Peyer's patch (tissue), 4 donors: ENCODE measurements at regions not wholly inside any gene's neighbourhood (a gene's known extent, or its start where the extent isn't known, plus 50 kb on each side); places are given as distances from the start of the nearest gene placed in this dataset.

Source experiments
- DNase-seq, 3 donors: peaks; one replicate each; pipeline ENCODE4 v3.0.0-alpha.2; 2017 to 2019
- H3K27ac ChIP-seq, 4 donors: fragments of 200-600 bp; sonication (generic); one replicate each; pipeline ENCODE4 v1.5.1; 2016 to 2019
- H3K27me3 ChIP-seq, 2 donors: fragments of 200-600 bp; sonication (generic); one replicate each; pipeline ENCODE4 v1.5.1; 2019
- H3K36me3 ChIP-seq, 3 donors: fragments of 200-600 bp; sonication (generic); one replicate each; pipeline ENCODE4 v1.5.1; 2016 to 2019
- H3K4me1 ChIP-seq, 4 donors: fragments of 200-600 bp; sonication (generic); one replicate each; pipeline ENCODE4 v1.5.1; 2016 to 2019
- H3K4me3 ChIP-seq, 4 donors: fragments of 200-600 bp; sonication (generic); 1 replicate in 3 of 4; 2 replicates in 1 of 4; pipeline ENCODE4 v1.5.1; 2016 to 2019; ENCODE audit warnings: mild to moderate bottlenecking in 1 of 4
- H3K9me3 ChIP-seq, 4 donors: fragments of 200-600 bp; sonication (generic); one replicate each; pipeline ENCODE4 v1.5.1; 2016 to 2019; ENCODE audit warnings: mild to moderate bottlenecking in 1 of 4
- CTCF ChIP-seq, 6 experiments: fragments of 450-650 bp in 4 of 6; fragments of 200-600 bp in 2 of 6; sonication (generic) in 1 of 6; IDR thresholded peaks; one replicate each; pipeline ENCODE4 v1.5.1; 2017 to 2019; ENCODE audit warnings: antibody characterized with exemption in 6 of 6, mild to moderate bottlenecking in 3 of 6, moderate library complexity in 1 of 6
- POLR2A ChIP-seq, 2 donors: fragments of 450-650 bp; IDR thresholded peaks; one replicate each; pipeline ENCODE4 v1.5.1; 2017; ENCODE audit warnings: antibody characterized with exemption in 2 of 2, mild to moderate bottlenecking in 2 of 2, moderate library complexity in 2 of 2

- H3K27me3 ChIP-seq, result no peaks in the 10 kb centered on the region
- no peaks in the 10 kb centered on the region for H3K9me3 ChIP-seq
- H3K4me3 ChIP-seq, result no peak overlapping the region
- no peak overlapping the region for H3K27ac ChIP-seq
- no peaks in the 10 kb centered on the region for H3K4me1 ChIP-seq
- no peaks in the 10 kb centered on the region for H3K36me3 ChIP-seq
- no peak for TF ChIP-seq POLR2A (IDR thresholded peaks at IDR 0.05)
- no peak for DNase-seq
Observed at GRCh38 chr3:177983320-177983719, 552.9 kb upstream of the KCNMB2 start.

GRCh38 chr3:177992993-177993970, 543.0 kb upstream of the KCNMB2 start:
- Histone ChIP-seq H3K4me3 (no peak overlapping the region), H3K4me1 (no peaks in the 10 kb centered on the region), H3K9me3 (no peaks in the 10 kb centered on the region), H3K36me3 (no peaks in the 10 kb centered on the region), H3K27me3 (no peaks in the 10 kb centered on the region), H3K27ac (no peak overlapping the region)
- no peak for TF ChIP-seq POLR2A (IDR thresholded peaks at IDR 0.05)
- no peak for TF ChIP-seq CTCF (IDR thresholded peaks at IDR 0.05)
- DNase-seq, result no peak

GRCh38 chr3:177994976-177995375, 541.3 kb upstream of the KCNMB2 start:
- H3K4me3 ChIP-seq, result no peak overlapping the region
- no peak for DNase-seq
- no peaks in the 10 kb centered on the region for H3K27me3 ChIP-seq
- TF ChIP-seq POLR2A (IDR thresholded peaks at IDR 0.05) (no peak), CTCF (IDR thresholded peaks at IDR 0.05) (no peak)
- no peaks in the 10 kb centered on the region for H3K9me3 ChIP-seq
- no peak overlapping the region for H3K27ac ChIP-seq
- no peaks in the 10 kb centered on the region for H3K4me1 ChIP-seq
- H3K36me3 ChIP-seq, result no peaks in the 10 kb centered on the region

GRCh38 chr3:177995381-177996085, 540.7 kb upstream of the KCNMB2 start:
- Histone ChIP-seq H3K36me3 (no peaks in the 10 kb centered on the region), H3K4me1 (no peaks in the 10 kb centered on the region), H3K27me3 (no peaks in the 10 kb centered on the region), H3K9me3 (no peaks in the 10 kb centered on the region), H3K4me3 (no peak overlapping the region), H3K27ac (no peak overlapping the region)
- TF ChIP-seq POLR2A (IDR thresholded peaks at IDR 0.05) (no peak), CTCF (IDR thresholded peaks at IDR 0.05) (no peak)
- DNase-seq, result no peak

- Histone ChIP-seq H3K4me1 (no peaks in the 10 kb centered on the region), H3K27me3 (no peaks in the 10 kb centered on the region), H3K27ac (no peak overlapping the region), H3K4me3 (no peak overlapping the region), H3K9me3 (no peaks in the 10 kb centered on the region), H3K36me3 (no peaks in the 10 kb centered on the region)
- TF ChIP-seq POLR2A (IDR thresholded peaks at IDR 0.05) (no peak), CTCF (IDR thresholded peaks at IDR 0.05) (no peak)
- no peak for DNase-seq
Observed at GRCh38 chr3:178001670-178002101, 534.5 kb upstream of the KCNMB2 start.

- no peak overlapping the region for H3K4me3 ChIP-seq
- TF ChIP-seq CTCF (IDR thresholded peaks at IDR 0.05) (no peak), POLR2A (IDR thresholded peaks at IDR 0.05) (no peak)
- DNase-seq, result no peak
- no peaks in the 10 kb centered on the region for H3K27me3 ChIP-seq
- no peaks in the 10 kb centered on the region for H3K9me3 ChIP-seq
- no peak overlapping the region for H3K27ac ChIP-seq
- no peaks in the 10 kb centered on the region for H3K36me3 ChIP-seq
- H3K4me1 ChIP-seq, result no peaks in the 10 kb centered on the region
Observed at GRCh38 chr3:178002113-178002512, 534.1 kb upstream of the KCNMB2 start.
